Fibroblast of the aortic adventitia (primary cell): ENCODE measurements at regions not wholly inside any gene's neighbourhood (a gene's known extent, or its start where the extent isn't known, plus 50 kb on each side); places are given as distances from the start of the nearest gene placed in this dataset.
"Not testable (repeated sequence)": the region's sequence is repeated elsewhere in the genome, so short reads cannot be mapped to it uniquely, and the experiment has no call there.

Experiments used
- DNase-seq: peaks from one replicate; pipeline ENCODE4 v3.0.0-alpha.2; 2010; ENCODE audit warnings: low read depth
- H3K4me3 ChIP-seq: 2 replicates; pipeline ENCODE4 v1.5.1; 2011; ENCODE audit warnings: low read depth, mild to moderate bottlenecking, control low read depth, low read length, moderate library complexity
- TF ChIP-seq, protein P1 (sequence below): IDR thresholded peaks from 2 replicates; pipeline ENCODE4 v1.5.1; 2011; ENCODE audit warnings: mild to moderate bottlenecking, low read length, control low read depth, inconsistent platforms; ENCODE audit not compliant: insufficient read depth

DNA sequence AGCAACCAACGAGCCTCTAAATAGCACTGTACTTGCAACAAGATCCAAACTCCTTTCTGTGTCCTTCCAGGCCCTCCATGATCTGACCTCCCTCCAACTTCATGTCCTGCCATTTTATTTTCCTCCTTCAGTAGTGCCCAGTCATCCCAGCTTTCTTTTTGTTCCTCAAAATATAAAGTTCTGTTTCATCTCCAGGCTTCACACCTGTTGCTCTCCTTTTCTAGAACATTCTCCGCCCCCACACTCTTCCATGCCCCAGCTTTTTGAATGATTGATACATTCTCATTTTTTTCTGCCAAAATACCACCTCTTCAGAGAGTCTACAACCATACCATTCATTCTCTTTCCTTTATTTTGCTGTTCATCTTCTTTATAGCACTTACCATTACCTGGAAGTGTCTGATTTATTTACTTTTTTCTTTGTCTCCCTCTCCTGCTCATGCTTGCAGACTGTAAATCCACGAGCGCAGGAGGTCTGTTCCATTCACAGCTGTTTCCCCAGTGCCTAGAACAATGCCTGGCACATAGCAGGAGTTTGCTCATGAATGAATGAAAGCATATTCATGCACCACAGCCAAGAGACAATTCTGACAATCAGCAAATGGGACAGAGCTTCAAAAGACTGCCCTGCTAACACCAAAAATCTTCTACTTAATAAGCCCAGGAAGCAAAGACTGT, 296.4 kb downstream of the RPAP3 start:
- H3K4me3 ChIP-seq: no peak overlapping the region
- TF ChIP-seq, protein P1, sequence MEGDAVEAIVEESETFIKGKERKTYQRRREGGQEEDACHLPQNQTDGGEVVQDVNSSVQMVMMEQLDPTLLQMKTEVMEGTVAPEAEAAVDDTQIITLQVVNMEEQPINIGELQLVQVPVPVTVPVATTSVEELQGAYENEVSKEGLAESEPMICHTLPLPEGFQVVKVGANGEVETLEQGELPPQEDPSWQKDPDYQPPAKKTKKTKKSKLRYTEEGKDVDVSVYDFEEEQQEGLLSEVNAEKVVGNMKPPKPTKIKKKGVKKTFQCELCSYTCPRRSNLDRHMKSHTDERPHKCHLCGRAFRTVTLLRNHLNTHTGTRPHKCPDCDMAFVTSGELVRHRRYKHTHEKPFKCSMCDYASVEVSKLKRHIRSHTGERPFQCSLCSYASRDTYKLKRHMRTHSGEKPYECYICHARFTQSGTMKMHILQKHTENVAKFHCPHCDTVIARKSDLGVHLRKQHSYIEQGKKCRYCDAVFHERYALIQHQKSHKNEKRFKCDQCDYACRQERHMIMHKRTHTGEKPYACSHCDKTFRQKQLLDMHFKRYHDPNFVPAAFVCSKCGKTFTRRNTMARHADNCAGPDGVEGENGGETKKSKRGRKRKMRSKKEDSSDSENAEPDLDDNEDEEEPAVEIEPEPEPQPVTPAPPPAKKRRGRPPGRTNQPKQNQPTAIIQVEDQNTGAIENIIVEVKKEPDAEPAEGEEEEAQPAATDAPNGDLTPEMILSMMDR: no peak
- DNase-seq: no peak

DNA sequence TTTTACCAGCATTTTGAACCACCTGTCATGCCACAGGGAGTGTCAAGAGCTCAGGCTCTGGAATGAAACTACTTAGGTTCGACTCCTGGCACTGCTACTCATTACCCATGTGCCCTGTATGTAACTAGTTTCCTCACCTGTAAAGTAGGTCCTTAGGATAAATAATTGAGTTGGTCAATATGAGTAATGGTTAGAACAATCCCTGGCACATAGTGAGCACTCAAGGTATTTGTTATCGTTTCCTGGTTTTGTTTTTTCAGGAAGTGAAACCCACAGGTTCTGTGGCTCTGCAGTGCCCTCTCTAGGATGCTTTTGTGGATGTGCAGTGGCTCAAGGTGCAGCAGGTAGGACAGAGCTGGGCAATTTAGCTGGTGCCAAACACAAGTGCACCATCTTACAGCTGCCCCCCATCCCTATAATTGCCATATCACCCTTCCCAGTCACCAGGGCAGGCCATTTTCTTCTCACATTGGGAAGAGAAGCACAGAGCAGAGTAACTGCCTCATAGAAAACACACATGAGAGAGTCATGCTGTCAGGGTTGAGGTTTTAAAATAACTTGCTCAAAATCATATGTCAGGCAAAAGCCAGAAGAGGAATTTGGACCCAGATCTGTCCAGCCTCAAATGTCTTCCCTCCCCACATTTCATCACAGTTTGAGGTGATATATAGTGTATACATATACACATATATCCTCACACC, 297.5 kb downstream of the RPAP3 start:
- H3K4me3 ChIP-seq: no peak overlapping the region
- TF ChIP-seq, protein P1: no peak
- DNase-seq: no peak

DNA sequence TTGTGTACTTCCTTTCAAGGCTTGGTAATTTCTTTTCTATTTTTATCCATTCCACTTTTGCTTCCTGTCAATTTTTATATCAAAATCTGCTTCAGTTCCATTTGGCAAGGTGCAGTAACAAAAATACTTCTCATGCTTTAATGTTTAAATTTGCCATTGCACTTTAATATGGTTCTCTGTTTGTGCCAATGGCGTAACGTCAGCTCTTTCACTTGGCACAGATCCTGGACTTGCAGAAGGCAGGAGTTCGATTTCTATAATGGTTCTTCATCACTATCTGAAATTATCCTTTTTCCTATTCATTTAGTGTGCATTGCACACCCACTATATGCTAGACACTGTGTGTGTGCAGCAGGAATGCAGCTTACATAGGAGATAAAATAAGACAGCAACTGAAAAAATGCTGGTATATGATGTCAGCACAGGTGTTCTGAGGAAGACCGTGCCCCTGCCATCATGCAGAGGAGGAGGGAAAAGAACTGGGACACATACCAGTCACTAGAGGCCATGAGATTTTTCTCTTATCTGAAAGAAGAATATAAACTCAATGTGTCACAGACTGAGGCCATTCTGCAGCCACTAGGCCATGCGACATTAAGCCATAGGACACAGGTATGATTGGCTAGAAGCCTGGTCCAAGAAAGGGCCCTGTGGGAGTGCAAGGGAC, 298.2 kb downstream of the RPAP3 start:
- TF ChIP-seq, protein P1: no peak
- H3K4me3 ChIP-seq: no peak overlapping the region
- peak; percentile 32 for DNase-seq

DNA sequence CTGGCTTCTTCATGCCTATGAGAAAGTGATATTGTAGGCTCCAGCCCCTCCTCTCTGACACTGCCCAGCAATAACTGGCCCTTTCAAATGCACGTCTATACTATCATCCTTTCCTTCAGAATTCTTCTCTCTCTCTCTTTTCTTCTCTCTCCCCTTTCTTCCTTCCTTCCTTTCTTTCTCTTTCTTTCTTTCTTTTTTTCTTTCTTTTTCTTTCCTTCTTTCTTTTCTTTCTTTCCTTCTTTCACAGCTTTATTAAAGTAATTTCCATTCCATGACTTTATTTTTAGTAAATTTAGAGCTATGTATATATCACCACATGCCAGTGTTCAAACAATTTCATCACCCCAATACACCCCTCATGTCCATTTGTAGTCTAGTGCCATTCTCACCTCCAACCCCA, 302.1 kb downstream of the RPAP3 start:
- no peak for DNase-seq
- H3K4me3 ChIP-seq: no peak overlapping the region
- TF ChIP-seq, protein P1: no peak

DNA sequence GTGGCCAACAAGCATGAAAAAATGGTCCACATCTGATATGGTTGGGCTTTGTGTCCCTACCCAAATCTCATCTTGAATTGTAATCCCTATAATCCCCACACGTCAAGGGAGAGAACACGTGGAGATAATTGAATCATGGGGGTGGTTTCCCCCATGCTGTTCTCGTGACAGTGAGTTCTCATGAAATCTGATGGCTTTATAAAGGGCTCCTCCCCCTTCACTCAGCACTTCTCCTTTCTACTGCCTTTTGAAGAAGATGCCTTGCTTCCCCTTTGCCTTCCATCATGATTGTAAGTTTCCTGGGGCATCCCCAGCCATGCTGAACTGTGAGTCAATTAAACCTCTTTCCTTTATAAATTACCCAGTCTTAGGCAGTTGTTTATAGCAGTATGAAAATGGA, 304.6 kb downstream of the RPAP3 start:
- not testable (repeated sequence) for DNase-seq, H3K4me3 ChIP-seq

DNA sequence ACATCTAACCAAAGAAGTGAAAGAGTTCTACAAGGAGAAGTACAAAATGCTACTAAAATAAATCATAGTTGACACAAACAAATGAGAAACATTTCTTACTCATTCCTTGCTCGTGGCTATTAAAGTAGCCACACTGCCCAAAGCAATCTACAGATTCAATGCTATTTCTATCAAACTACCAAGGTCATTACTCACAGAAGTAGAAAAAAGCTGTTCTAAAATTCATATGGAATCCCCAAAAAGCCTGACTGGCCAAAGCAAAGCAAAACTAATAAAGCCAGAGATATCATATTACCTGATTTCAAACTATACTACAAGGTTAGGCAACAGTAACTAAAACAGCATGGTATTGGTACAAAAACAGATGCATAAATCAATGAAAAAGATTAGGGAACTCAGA, 305.6 kb downstream of the RPAP3 start:
- H3K4me3 ChIP-seq: no peak overlapping the region
- TF ChIP-seq, protein P1: no peak
- no peak for DNase-seq

DNA sequence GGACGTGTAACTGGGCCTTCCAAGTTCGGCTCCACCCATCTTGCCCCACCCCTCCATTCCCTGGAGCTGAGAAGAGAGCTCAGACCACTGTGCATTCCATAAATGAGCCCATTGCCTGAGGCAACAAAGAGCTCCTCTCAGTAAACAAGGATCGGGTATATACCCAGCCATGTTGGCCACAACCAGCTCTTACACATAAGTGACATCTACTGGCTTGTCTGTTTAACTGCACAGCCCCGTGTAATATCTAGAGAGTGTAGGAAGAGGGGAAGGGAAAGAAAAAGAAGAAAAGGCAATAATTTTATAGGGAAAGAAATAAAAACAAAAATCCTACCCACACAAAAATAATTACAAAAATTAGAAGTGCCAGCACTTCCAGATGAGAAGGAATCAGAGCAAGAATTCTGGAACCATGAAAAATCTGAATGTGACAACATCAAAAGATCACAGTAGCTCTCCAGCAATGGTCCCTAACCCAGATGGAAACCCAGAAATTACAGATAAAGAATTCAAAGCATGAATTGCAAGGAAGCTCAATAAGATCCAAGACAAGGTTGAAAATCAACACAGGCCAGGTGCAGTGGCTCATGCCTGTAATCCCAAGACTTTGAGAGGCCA, 308.1 kb downstream of the RPAP3 start:
- peak; percentile 77 for DNase-seq
- no peak overlapping the region for H3K4me3 ChIP-seq
- TF ChIP-seq, protein P1: peak; percentile 55
